IPS DF 6.9 (cell line): ENCODE measurements at regions not wholly inside any gene's neighbourhood (a gene's known extent, or its start where the extent isn't known, plus 50 kb on each side); places are given as distances from the start of the nearest gene placed in this dataset.

Experiments used
- DNase-seq: peaks from one replicate; pipeline ENCODE4 v3.0.0-alpha.2; 2013; ENCODE audit warnings: low read depth, low spot score
- H3K27ac ChIP-seq: one replicate; pipeline ENCODE4 v1.5.1; 2013; ENCODE audit warnings: low read length, control low read depth
- H3K27me3 ChIP-seq: 2 replicates; pipeline ENCODE4 v1.6.1; 2013; ENCODE audit warnings: mild to moderate bottlenecking, low read length; ENCODE audit not compliant: control insufficient read depth, insufficient read depth
- H3K36me3 ChIP-seq: 2 replicates; pipeline ENCODE4 v1.6.1; 2013; ENCODE audit warnings: low read length; ENCODE audit not compliant: control insufficient read depth, insufficient read depth
- H3K4me1 ChIP-seq: 2 replicates; pipeline ENCODE4 v1.6.1; 2013; ENCODE audit warnings: low read length; ENCODE audit not compliant: control insufficient read depth, insufficient read depth
- H3K4me3 ChIP-seq: 2 replicates; pipeline ENCODE4 v1.5.1; 2013; ENCODE audit warnings: mild to moderate bottlenecking, low read length
- H3K9me3 ChIP-seq: 2 replicates; pipeline ENCODE4 v1.6.1; 2013; ENCODE audit warnings: low read length, inconsistent platforms; ENCODE audit not compliant: control insufficient read depth, insufficient read depth
- WGBS: extraction: QIAGEN DNeasy Blood & Tissue Kit; methylation state at CpG from one replicate; pipeline ENCODE4 v1.1.7; 2013; ENCODE audit warnings: mixed read lengths, missing lambda C conversion rate; ENCODE audit not compliant: insufficient read length, insufficient coverage; 5-methylcytosine and 5-hydroxymethylcytosine counted together

- H3K27ac ChIP-seq = no peak overlapping the region
- H3K4me1 ChIP-seq = no peaks in the 10 kb centered on the region
- no peaks in the 10 kb centered on the region for H3K9me3 ChIP-seq
- H3K27me3 ChIP-seq = no peaks in the 10 kb centered on the region
- no peaks in the 10 kb centered on the region for H3K36me3 ChIP-seq
- no CpG with 5 or more reads among the region's 3 CpGs for whole genome bisulfite sequencing
- H3K4me3 ChIP-seq = no peak overlapping the region
- no peak for DNase-seq
Observed at GRCh38 chr3:18807593-18807992, 340.7 kb upstream of the KCNH8 start.

DNA sequence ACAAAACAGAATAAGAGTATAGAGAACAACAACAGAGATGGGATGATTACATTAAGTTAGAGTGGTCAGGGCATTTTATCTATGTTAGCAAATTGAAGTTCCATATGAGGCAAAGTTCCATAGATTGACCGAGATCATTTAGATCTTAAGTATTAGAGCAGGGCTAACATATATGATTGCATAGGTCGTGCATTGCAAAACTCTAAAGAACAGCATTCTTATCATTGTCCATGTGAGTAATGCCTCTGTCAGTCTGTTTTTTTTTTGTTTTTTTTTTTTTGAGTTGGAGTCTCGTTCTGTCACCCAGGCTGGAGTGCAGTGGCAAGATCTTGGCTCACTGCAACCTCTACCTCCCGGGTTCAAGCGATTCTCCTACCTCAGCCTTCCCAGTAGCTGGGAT is 341.7 kb upstream of the KCNH8 start:
- Histone ChIP-seq H3K4me3 (no peak overlapping the region), H3K36me3 (no peaks in the 10 kb centered on the region), H3K27me3 (no peaks in the 10 kb centered on the region), H3K27ac (no peak overlapping the region), H3K9me3 (no peaks in the 10 kb centered on the region), H3K4me1 (no peaks in the 10 kb centered on the region)
- whole genome bisulfite sequencing = no CpG with 5 or more reads among the region's 5 CpGs
- no peak for DNase-seq

DNA sequence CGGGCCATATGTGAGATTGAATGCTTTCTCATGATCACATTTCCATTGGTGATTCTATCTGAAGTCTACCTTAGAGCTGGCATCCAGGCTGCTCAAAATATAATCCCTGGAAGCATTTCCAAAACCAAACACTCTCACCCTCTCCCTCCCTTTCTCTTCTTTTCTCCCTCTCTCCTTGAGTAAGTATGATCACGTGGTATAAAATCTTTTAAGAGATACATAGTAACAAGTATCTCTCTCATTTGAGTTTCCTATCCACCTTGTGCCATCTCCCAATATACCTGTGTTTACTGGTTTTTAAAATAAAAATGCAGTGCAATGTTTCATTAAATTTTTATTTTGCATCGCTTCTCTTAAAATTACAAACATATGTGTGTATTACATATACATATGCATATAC is 350.9 kb upstream of the KCNH8 start:
- Histone ChIP-seq H3K27me3 (no peaks in the 10 kb centered on the region), H3K4me3 (no peak overlapping the region), H3K4me1 (no peaks in the 10 kb centered on the region), H3K36me3 (no peaks in the 10 kb centered on the region), H3K27ac (no peak overlapping the region), H3K9me3 (no peaks in the 10 kb centered on the region)
- no peak for DNase-seq
- WGBS = no CpG with 5 or more reads among the region's 3 CpGs

- H3K9me3 ChIP-seq = no peaks in the 10 kb centered on the region
- H3K4me3 ChIP-seq = no peak overlapping the region
- no peak for DNase-seq
- H3K27me3 ChIP-seq = no peaks in the 10 kb centered on the region
- WGBS = no CpG with 5 or more reads among the region's 2 CpGs
- H3K36me3 ChIP-seq = no peaks in the 10 kb centered on the region
- no peaks in the 10 kb centered on the region for H3K4me1 ChIP-seq
- H3K27ac ChIP-seq = no peak overlapping the region
Observed at GRCh38 chr3:18795078-18795477, 353.2 kb upstream of the KCNH8 start.

- Histone ChIP-seq H3K36me3 (no peaks in the 10 kb centered on the region), H3K4me1 (no peaks in the 10 kb centered on the region), H3K27me3 (no peaks in the 10 kb centered on the region), H3K4me3 (no peak overlapping the region), H3K27ac (no peak overlapping the region), H3K9me3 (no peaks in the 10 kb centered on the region)
- DNase-seq = no peak
- no CpG with 5 or more reads among the region's 10 CpGs for WGBS
Observed at GRCh38 chr3:18791752-18792151, 356.6 kb upstream of the KCNH8 start.

DNA sequence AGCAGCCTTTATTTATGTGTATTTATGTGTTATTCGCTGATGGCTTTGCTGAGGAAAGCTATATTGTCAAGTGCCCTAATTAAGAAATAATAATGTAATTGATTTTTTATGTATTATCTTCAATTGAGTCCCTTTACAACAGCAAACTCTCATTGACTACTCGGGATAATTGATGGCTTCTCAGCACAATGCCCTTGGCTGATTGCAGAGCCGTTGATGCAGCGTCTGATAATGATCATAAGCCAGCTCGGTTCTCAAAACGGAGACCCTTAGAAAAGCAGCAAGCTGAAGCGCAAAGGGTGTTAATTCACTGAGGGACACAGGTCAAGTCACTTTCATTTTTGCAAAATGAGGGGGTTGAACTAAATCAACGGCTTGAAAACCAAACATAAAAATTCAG is 357.1 kb upstream of the KCNH8 start:
- Histone ChIP-seq H3K27ac (no peak overlapping the region), H3K4me3 (no peak overlapping the region), H3K27me3 (no peaks in the 10 kb centered on the region), H3K36me3 (no peaks in the 10 kb centered on the region), H3K4me1 (no peaks in the 10 kb centered on the region), H3K9me3 (no peaks in the 10 kb centered on the region)
- no peak for DNase-seq
- WGBS = no CpG with 5 or more reads among the region's 8 CpGs

DNA sequence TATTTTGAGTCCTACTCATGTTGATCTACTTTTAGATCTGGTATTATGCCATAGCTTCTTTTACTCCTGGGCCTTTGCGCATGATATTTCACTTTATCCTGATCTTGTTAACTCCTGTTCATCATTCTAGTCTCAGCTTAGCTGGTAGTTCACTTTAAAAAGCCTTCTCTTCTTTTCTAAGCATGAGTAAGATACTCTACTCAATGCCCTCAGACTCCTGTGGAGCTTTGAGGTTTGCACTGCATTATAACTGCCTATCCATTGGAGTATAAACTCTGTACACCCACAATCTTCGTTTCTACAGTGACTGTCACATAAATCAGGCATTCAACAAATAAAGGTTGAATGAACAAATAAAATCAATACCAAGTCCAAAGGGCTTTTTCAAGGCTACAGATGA is 357.9 kb upstream of the KCNH8 start:
- Histone ChIP-seq H3K4me3 (no peak overlapping the region), H3K36me3 (no peaks in the 10 kb centered on the region), H3K27ac (no peak overlapping the region), H3K9me3 (no peaks in the 10 kb centered on the region), H3K4me1 (no peaks in the 10 kb centered on the region), H3K27me3 (no peaks in the 10 kb centered on the region)
- DNase-seq = no peak
- no CpG with 5 or more reads among the region's 2 CpGs for WGBS

- no peak overlapping the region for H3K4me3 ChIP-seq
- DNase-seq = no peak
- no CpG with 5 or more reads among the region's 1 CpG for WGBS
- H3K27ac ChIP-seq = no peak overlapping the region
- H3K9me3 ChIP-seq = no peaks in the 10 kb centered on the region
- H3K36me3 ChIP-seq = no peaks in the 10 kb centered on the region
- H3K27me3 ChIP-seq = no peaks in the 10 kb centered on the region
- no peaks in the 10 kb centered on the region for H3K4me1 ChIP-seq
Observed at GRCh38 chr3:18789734-18790133, 358.6 kb upstream of the KCNH8 start.

GRCh38 chr3:18787441-18787840 is 360.9 kb upstream of the KCNH8 start:
- WGBS = no CpG with 5 or more reads among the region's 2 CpGs
- H3K27ac ChIP-seq = no peak overlapping the region
- no peaks in the 10 kb centered on the region for H3K27me3 ChIP-seq
- no peaks in the 10 kb centered on the region for H3K9me3 ChIP-seq
- H3K4me3 ChIP-seq = no peak overlapping the region
- DNase-seq = no peak
- H3K36me3 ChIP-seq = no peaks in the 10 kb centered on the region
- no peaks in the 10 kb centered on the region for H3K4me1 ChIP-seq

GRCh38 chr3:18786650-18787323 is 361.5 kb upstream of the KCNH8 start:
- Histone ChIP-seq H3K27ac (no peak overlapping the region), H3K36me3 (no peaks in the 10 kb centered on the region), H3K9me3 (no peaks in the 10 kb centered on the region), H3K4me1 (no peaks in the 10 kb centered on the region), H3K4me3 (no peak overlapping the region), H3K27me3 (no peaks in the 10 kb centered on the region)
- DNase-seq = no peak
- WGBS = no CpG with 5 or more reads among the region's 1 CpG

DNA sequence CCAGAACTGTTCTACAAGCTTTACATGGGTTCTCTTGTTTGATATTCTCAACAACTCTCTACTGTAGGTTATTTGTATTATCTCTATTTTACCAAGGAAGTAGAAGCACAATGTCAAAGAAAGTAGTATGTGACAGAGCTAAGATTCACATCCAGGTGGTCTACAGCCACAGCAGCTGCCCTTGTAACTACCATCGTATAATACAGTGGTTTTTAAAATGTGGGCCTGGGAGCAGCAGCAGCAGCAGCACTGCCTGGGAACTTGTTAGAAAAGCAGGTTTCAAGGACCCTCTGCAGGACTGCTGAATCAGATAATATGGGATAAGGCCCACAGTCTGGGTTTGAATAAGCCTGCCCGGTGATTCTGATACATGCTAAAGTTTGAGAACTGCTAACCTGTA is 357.1 kb upstream of the SATB1 start:
- Histone ChIP-seq H3K27me3 (no peaks in the 10 kb centered on the region), H3K4me3 (no peak overlapping the region), H3K4me1 (no peaks in the 10 kb centered on the region), H3K27ac (no peak overlapping the region), H3K9me3 (no peaks in the 10 kb centered on the region), H3K36me3 (no peaks in the 10 kb centered on the region)
- no peak for DNase-seq
- WGBS = no CpG with 5 or more reads among the region's 2 CpGs
